ENCODE measurements at regions not wholly inside any gene's neighbourhood (a gene's known extent, or its start where the extent isn't known, plus 50 kb on each side); places are given as distances from the start of the nearest gene placed in this dataset.
"Not testable (repeated sequence)": the region's sequence is repeated elsewhere in the genome, so short reads cannot be mapped to it uniquely, and the experiment has no call there.

DNA sequence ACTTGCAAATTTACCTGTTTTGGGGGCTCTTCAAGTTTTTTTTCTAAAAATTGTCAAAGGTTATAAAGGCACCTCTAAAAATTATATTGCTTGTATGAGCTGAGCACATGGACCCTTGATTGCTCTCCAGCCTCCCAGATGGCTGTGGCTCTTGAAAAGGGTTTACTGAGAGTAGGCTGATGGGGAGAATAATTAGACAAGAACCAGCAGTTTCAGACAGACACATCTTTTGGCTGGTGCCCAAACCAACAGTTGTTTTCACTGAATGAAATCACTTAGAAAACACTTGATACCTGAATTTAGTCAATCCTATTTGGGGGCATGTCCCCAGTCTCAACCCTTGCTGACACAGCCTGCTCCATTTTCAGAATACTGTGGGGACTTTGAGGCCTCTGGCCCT, 217.6 kb downstream of the KBTBD8 start:
- ATAC-seq = no peak

DNA sequence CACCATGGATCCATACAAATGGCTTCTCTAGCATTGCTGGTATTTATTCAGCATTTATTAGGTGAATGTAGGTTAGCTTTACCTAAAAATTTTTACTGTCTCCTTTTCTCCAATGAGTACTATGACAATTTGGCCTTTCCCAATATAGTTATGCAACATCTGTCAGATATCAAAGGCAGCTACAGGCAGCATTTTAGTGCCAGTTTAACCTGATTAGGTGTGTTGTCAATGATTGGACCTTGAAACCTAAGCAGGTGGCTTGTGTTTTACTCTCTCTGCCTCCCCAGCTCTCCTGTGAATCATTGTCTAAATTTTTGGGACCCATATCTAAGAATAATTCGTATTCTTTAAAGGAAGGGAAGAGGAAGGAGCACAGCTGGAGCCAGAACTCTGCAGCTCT, 228.9 kb downstream of the KBTBD8 start:
- no peak overlapping the region for H3K4me3 ChIP-seq (ENCODE audit: low read length)
- ATAC-seq = no peak
- no peaks in the 10 kb centered on the region for H3K27me3 ChIP-seq (ENCODE audit: control insufficient read depth, insufficient read depth)
- 40% methylated on average over 1 of the region's 1 CpG for WGBS
- H3K27ac ChIP-seq (ENCODE audit: low read length) = no peak overlapping the region
- intact Hi-C loops (cut with DNase I) = no loop called here
- H3K9me3 ChIP-seq (ENCODE audit: control insufficient read depth, low read length) = no peaks in the 10 kb centered on the region
- no peaks in the 10 kb centered on the region for H3K4me1 ChIP-seq (ENCODE audit: control insufficient read depth, insufficient read depth, low read length)
- DNase-seq = no peak

More for the DNA sequence above, 217.6 kb downstream of the KBTBD8 start:
- H3K27me3 ChIP-seq (ENCODE audit: control insufficient read depth, insufficient read depth) = no peaks in the 10 kb centered on the region
- no peaks in the 10 kb centered on the region for H3K9me3 ChIP-seq (ENCODE audit: control insufficient read depth, low read length)
- H3K4me1 ChIP-seq (ENCODE audit: control insufficient read depth, insufficient read depth, low read length) = no peaks in the 10 kb centered on the region
- no peak overlapping the region for H3K27ac ChIP-seq (ENCODE audit: low read length)
- H3K4me3 ChIP-seq (ENCODE audit: low read length) = no peak overlapping the region
- intact Hi-C loops (cut with DNase I) = no loop called here
- DNase-seq = no peak

DNA sequence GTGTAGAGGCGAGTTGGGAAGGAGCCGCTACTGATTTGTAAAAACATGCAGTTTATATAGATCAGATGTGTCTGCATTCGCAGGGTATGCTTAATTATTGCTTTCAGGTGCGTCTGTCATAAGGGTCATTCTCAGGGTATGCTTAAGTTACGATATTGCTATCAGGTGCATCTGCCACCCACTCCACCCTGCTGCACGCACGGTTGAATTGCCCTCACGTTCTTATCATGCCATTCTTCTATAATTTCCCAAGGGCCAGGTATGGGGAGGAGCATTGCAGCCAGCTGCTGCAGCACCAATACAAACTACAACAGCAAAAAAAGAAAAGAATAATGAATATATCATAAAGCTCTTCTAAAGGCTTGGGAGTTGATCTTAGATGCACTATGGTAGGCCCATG, 230.0 kb downstream of the KBTBD8 start:
- Histone ChIP-seq H3K27me3 (ENCODE audit: control insufficient read depth, insufficient read depth) (no peaks in the 10 kb centered on the region), H3K27ac (ENCODE audit: low read length) (no peak overlapping the region), H3K4me1 (ENCODE audit: control insufficient read depth, insufficient read depth, low read length) (no peaks in the 10 kb centered on the region), H3K9me3 (ENCODE audit: control insufficient read depth, low read length) (no peaks in the 10 kb centered on the region), H3K4me3 (ENCODE audit: low read length) (no peak overlapping the region)
- 80% methylated on average over 8 of the region's 8 CpGs for WGBS
- ATAC-seq (no peak), DNase-seq (no peak)
- intact Hi-C loops (cut with DNase I) = no loop called here

DNA sequence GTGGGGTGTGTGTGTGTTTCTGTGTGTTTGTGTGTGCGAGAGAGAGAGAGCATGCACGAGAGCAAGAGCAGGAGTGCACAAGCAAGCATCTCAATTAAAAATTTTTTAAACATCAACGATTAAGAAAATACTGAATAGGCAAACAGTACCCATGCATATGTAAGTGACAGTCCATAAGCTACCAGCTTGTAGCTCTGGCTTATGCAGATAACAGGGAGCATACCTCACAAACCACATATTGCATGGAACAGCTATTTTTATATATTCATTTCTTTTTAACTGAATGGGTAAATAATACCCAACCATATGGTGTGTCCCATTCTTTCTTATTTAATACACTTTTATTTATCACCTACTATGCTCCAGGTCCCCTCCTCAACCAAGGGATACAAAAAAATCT, 234.5 kb downstream of the KBTBD8 start:
- 81% methylated on average over 3 of the region's 3 CpGs for WGBS
- intact Hi-C loops (cut with DNase I) = no loop called here
- Histone ChIP-seq H3K4me3 (ENCODE audit: low read length) (no peak overlapping the region), H3K27me3 (ENCODE audit: control insufficient read depth, insufficient read depth) (no peaks in the 10 kb centered on the region), H3K4me1 (ENCODE audit: control insufficient read depth, insufficient read depth, low read length) (no peaks in the 10 kb centered on the region), H3K27ac (ENCODE audit: low read length) (no peak overlapping the region), H3K9me3 (ENCODE audit: control insufficient read depth, low read length) (no peaks in the 10 kb centered on the region)
- DNase-seq (no peak), ATAC-seq (no peak)

DNA sequence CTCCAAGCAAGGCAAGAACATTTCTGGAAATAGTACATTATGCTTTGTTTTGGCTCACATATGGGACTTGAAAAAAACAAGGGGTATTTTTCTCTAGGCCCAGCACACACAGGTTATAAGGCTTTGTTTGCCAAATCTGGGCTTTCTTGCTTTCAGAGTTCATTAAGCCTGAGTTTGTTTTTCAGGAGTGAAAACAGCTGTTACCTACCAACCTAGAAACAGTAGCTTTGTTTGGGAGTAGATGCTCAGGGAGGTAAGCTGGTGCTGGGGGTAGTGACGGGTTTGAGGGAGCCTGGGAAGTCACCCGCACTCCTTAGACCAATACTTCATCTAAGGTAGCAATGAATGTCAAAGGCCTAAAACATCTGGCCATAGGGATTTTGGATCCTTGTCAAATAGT, 241.2 kb downstream of the KBTBD8 start:
- no peaks in the 10 kb centered on the region for H3K27me3 ChIP-seq (ENCODE audit: control insufficient read depth, insufficient read depth)
- H3K4me1 ChIP-seq (ENCODE audit: control insufficient read depth, insufficient read depth, low read length) = no peaks in the 10 kb centered on the region
- DNase-seq = no peak
- H3K4me3 ChIP-seq (ENCODE audit: low read length) = no peak overlapping the region
- H3K27ac ChIP-seq (ENCODE audit: low read length) = no peak overlapping the region
- intact Hi-C loops (cut with DNase I) = no loop called here
- H3K9me3 ChIP-seq (ENCODE audit: control insufficient read depth, low read length) = no peaks in the 10 kb centered on the region
- WGBS = 83% methylated on average over 2 of the region's 2 CpGs
- ATAC-seq = no peak

DNA sequence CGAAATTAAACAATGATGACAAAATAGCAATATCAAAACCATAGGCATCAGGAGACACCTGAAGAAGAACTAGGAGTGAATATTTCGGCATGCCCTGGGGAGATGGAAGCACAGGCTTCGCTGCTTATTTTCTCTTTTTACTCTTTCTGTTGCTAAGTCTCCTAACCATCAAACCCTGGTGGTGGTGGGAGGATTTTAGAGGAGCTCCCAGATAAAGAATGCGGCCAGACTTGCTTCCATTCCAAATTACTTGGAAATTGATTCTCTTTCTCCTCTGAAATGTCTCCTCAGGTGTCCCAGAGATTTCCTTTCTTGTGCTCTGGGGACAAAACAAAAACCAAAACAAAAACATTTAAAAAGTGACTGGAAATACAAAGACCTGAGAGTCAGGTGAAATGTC, 243.0 kb downstream of the KBTBD8 start:
- Histone ChIP-seq H3K4me3 (ENCODE audit: low read length) (no peak overlapping the region), H3K9me3 (ENCODE audit: control insufficient read depth, low read length) (no peaks in the 10 kb centered on the region), H3K27me3 (ENCODE audit: control insufficient read depth, insufficient read depth) (no peaks in the 10 kb centered on the region), H3K27ac (ENCODE audit: low read length) (no peak overlapping the region), H3K4me1 (ENCODE audit: control insufficient read depth, insufficient read depth, low read length) (no peaks in the 10 kb centered on the region)
- 75% methylated on average over 4 of the region's 4 CpGs for WGBS
- DNase-seq = no peak
- intact Hi-C loops (cut with DNase I) = no loop called here
- ATAC-seq = no peak

DNA sequence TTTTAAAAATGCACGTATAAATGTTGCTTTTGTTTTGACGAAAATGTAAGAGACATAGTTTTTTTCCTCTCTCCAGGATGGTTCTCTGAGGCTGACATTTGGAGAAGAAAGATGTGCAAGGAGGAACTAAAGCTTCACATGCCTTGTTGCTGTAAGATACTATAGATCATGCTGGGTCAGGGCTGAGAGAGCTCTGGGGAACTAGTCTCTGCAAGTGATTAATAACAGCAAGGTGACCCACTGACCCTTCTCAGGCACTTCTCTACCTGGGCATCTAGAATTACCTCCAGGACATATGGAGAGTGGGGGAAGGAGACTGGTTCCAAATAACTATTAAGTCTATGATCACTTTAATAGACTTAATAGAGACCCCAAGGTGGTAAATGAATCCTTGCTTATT, 246.0 kb downstream of the KBTBD8 start:
- no peak overlapping the region for H3K4me3 ChIP-seq (ENCODE audit: low read length)
- no peaks in the 10 kb centered on the region for H3K27me3 ChIP-seq (ENCODE audit: control insufficient read depth, insufficient read depth)
- DNase-seq (no peak), ATAC-seq (no peak)
- H3K9me3 ChIP-seq (ENCODE audit: control insufficient read depth, low read length) = no peaks in the 10 kb centered on the region
- no peaks in the 10 kb centered on the region for H3K4me1 ChIP-seq (ENCODE audit: control insufficient read depth, insufficient read depth, low read length)
- intact Hi-C loops (cut with DNase I) = no loop called here
- WGBS = 79% methylated on average over 2 of the region's 2 CpGs
- H3K27ac ChIP-seq (ENCODE audit: low read length) = no peak overlapping the region

DNA sequence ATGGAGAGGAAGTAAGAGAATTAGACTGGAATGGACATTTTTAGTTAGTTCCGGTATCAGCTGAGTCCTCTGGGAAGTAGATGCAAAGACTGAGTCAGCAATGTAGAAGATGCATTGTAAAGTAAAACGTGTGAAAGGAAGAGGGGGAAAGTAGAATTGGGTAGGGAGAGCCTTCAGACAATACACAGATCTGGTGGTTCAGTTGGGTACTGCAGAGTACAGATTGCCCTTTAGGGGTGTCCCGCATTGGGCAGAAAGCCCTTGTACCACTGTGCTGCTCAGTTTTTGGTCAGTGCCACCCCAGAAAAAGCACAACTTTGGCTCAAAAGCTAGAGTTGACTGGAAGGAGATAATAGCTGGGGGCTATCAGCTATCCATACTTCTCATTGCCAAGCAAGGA, 247.4 kb downstream of the KBTBD8 start:
- ATAC-seq (no peak), DNase-seq (no peak)
- Histone ChIP-seq H3K27ac (ENCODE audit: low read length) (no peak overlapping the region), H3K9me3 (ENCODE audit: control insufficient read depth, low read length) (no peaks in the 10 kb centered on the region), H3K4me1 (ENCODE audit: control insufficient read depth, insufficient read depth, low read length) (no peaks in the 10 kb centered on the region), H3K27me3 (ENCODE audit: control insufficient read depth, insufficient read depth) (no peaks in the 10 kb centered on the region), H3K4me3 (ENCODE audit: low read length) (no peak overlapping the region)
- intact Hi-C loops (cut with DNase I) = no loop called here
- 69% methylated on average over 3 of the region's 3 CpGs for WGBS

DNA sequence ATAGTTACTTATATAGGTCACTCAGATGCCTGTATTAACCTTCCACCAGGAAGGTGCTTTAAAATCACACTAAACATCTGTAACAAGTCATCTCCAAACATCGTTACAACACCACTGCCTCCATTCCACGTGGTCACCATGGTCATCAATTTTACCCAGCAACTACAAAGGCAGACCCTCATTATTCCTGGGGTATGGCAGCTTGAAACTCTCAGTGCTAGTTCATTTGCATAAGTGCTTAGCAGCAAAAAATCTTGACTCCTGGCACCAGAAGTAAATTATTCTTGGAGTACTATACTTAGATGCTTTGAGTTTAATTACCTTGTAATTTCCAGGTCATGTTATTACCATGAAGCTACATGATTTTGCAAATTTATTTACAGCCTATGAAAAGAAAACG, 250.6 kb downstream of the KBTBD8 start:
- no peaks in the 10 kb centered on the region for H3K4me1 ChIP-seq (ENCODE audit: control insufficient read depth, insufficient read depth, low read length)
- DNase-seq (no peak), ATAC-seq (no peak)
- no peaks in the 10 kb centered on the region for H3K27me3 ChIP-seq (ENCODE audit: control insufficient read depth, insufficient read depth)
- 66% methylated on average over 3 of the region's 3 CpGs for WGBS
- no peaks in the 10 kb centered on the region for H3K9me3 ChIP-seq (ENCODE audit: control insufficient read depth, low read length)
- no peak overlapping the region for H3K27ac ChIP-seq (ENCODE audit: low read length)
- H3K4me3 ChIP-seq (ENCODE audit: low read length) = no peak overlapping the region
- intact Hi-C loops (cut with DNase I) = no loop called here

DNA sequence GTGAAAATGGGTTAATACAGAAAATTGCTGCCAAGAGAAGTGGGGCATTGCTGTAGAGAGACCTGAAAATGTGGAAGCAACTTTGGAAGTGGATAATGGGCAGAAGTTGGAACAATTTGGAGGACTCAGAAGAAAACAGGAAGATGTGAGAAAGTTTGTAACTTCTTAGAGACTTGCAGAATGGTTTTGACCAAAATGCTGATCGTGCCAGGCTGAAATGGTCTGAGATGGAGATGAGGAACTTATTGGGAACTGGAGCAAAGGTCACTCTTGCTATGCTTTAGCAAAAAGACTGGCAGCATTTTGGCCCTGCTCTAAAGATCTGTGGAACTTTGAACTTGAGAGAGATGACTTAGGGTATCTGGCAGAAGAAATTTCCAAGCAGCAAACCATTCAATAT, 254.8 kb downstream of the KBTBD8 start:
- ATAC-seq; intact Hi-C loops (cut with DNase I); H3K4me1 ChIP-seq (ENCODE audit: control insufficient read depth, insufficient read depth, low read length); H3K27me3 ChIP-seq (ENCODE audit: control insufficient read depth, insufficient read depth); DNase-seq; H3K27ac ChIP-seq (ENCODE audit: low read length); H3K9me3 ChIP-seq (ENCODE audit: control insufficient read depth, low read length); H3K4me3 ChIP-seq (ENCODE audit: low read length): not testable (repeated sequence)
- WGBS = 66% methylated on average over 1 of the region's 1 CpG

DNA sequence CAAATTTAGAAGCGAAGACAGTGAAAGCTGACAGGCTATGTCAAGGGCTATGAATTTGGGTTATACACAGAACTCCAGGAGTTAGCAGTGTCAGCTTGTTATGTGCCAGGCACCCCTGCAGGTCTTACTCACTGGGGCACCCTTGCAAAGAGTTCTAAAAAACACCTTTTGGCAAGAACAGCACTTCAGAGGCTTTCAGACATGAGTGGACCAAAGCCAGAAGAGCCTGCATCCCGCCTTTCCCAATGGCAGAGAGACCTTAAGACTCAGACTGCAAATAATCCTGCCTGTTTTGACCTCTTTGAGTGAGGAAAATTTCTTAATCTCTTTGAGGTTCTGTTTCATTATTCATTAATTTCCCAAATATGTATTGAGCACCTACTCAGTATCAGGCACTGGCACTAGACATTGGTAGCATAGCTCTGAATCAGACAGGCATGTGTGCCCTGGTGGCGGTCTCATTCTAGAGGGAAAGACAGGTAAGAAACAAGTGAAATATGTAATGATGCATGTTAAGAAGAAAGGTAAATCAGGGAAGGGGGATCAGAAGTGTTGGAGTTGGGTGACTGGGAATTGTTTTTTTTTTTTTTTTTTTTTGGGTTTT, 280.0 kb downstream of the KBTBD8 start:
- H3K4me1 ChIP-seq (ENCODE audit: control insufficient read depth, insufficient read depth, low read length) = no peaks in the 10 kb centered on the region
- ATAC-seq (no peak), DNase-seq (no peak)
- intact Hi-C loops (cut with DNase I) = no loop called here
- no peaks in the 10 kb centered on the region for H3K27me3 ChIP-seq (ENCODE audit: control insufficient read depth, insufficient read depth)
- no peaks in the 10 kb centered on the region for H3K9me3 ChIP-seq (ENCODE audit: control insufficient read depth, low read length)
- no peak overlapping the region for H3K27ac ChIP-seq (ENCODE audit: low read length)
- H3K4me3 ChIP-seq (ENCODE audit: low read length) = no peak overlapping the region
- 80% methylated on average over 3 of the region's 3 CpGs for WGBS

DNA sequence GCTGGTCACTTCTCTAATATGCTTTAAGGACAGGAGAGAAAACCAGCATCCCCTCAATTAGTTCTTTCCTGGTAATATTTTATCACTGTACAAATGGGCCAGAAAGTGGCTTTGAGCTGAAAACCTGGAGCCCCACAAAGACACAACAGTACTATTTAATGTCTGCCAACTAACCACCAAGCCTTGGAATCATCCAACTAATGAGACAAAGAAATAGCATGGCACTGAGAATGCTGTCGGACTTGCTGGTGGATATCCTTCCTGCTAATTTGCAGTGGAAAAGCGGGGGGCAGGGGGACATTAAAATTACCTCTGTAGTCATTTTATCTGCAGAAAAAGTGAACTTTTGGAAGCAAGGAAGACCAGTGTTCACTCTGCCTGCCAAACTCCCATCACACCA, 288.5 kb downstream of the KBTBD8 start:
- ATAC-seq (no peak), DNase-seq (no peak)
- Histone ChIP-seq H3K9me3 (ENCODE audit: control insufficient read depth, low read length) (no peaks in the 10 kb centered on the region), H3K4me3 (ENCODE audit: low read length) (no peak overlapping the region), H3K27me3 (ENCODE audit: control insufficient read depth, insufficient read depth) (no peaks in the 10 kb centered on the region), H3K27ac (ENCODE audit: low read length) (no peak overlapping the region), H3K4me1 (ENCODE audit: control insufficient read depth, insufficient read depth, low read length) (no peaks in the 10 kb centered on the region)
- intact Hi-C loops (cut with DNase I) = no loop called here
- 75% methylated on average over 2 of the region's 2 CpGs for WGBS

All from right cardiac atrium (tissue), 5 donors.